ENCODE measurements at regions not wholly inside any gene's neighbourhood (a gene's known extent, or its start where the extent isn't known, plus 50 kb on each side); places are given as distances from the start of the nearest gene placed in this dataset.

DNA sequence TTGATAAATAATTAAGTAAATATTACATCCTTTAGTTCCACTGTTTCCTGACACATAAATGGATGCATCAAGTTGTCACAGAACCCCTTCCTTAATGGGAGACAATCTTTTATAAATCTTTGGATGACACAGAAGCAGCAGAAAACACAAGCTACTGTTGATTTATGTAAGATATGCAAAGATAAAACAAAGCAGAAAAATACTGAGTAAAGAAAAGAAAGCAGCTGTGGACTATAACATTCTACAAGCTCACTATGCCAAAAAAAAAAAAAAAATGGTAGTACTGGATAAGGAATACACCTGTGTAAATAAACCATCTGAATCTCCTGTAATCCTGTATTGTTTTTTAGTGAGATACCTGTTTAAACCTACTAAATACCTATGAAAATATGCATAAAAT lies 92.0 kb upstream of the FAM180A start:
- Histone ChIP-seq H2BK15ac (ENCODE audit: low read length) (no peak overlapping the region), H3K14ac (ENCODE audit: low read length) (no peak overlapping the region), H2BK120ac (ENCODE audit: low read depth, low read length) (no peak overlapping the region), H3K23ac (ENCODE audit: low read depth, low read length, poor library complexity) (no peak overlapping the region), H3K79me1 (ENCODE audit: low read depth, low read length) (no peaks in the 10 kb centered on the region), H3K36me3 (replicated peaks in 1 of 2; ENCODE audit: control insufficient read depth in 2 of 2, insufficient read depth in 2 of 2, low read length in 2 of 2) (no peaks in the 10 kb centered on the region), H3K4me3 (ENCODE audit: low read length in 2 of 2) (no peak overlapping the region), H2AFZ (ENCODE audit: low read length) (no peak overlapping the region), H2AK5ac (ENCODE audit: low read depth, low read length) (no peak overlapping the region), H2BK5ac (ENCODE audit: low read length) (no peak overlapping the region), H3K4ac (ENCODE audit: low read length) (no peak overlapping the region), H3K9ac (ENCODE audit: low read depth, low read length, poor library complexity) (no peak overlapping the region), H3K27me3 (ENCODE audit: control insufficient read depth in 3 of 3, insufficient read depth in 3 of 3, low read depth in 1 of 3, low read length in 3 of 3) (no peaks in the 10 kb centered on the region), H3K9me3 (replicated peaks in 1 of 2; ENCODE audit: control insufficient read depth in 2 of 2, insufficient read depth in 1 of 2, low read depth in 1 of 2, low read length in 2 of 2) (no peaks in the 10 kb centered on the region), H2BK12ac (ENCODE audit: low read length) (no peak overlapping the region), H4K91ac (ENCODE audit: low read depth, low read length, poor library complexity) (no peak overlapping the region), H4K8ac (ENCODE audit: low read depth, low read length) (no peak overlapping the region), H3K18ac (ENCODE audit: low read length) (no peak overlapping the region), H3K4me2 (ENCODE audit: insufficient read depth, low read length, poor library complexity, severe bottlenecking) (no peak overlapping the region), H3K27ac (replicated peaks; ENCODE audit: low read length) (no peak overlapping the region), H3K4me1 (ENCODE audit: control insufficient read depth in 2 of 2, insufficient read depth in 1 of 2, low read depth in 1 of 2, low read length in 2 of 2) (no peaks in the 10 kb centered on the region)
- no peak for DNase-seq (ENCODE audit: low spot score)

GRCh38 chr7:135837675-135838074 lies 89.1 kb upstream of the FAM180A start:
- no CpG with 5 or more reads among the region's 2 CpGs for WGBS, 2 donors (ENCODE audit: extremely low coverage in 2 of 2, insufficient read length in 2 of 2, insufficient replicate concordance in 1 of 2)
- H3K79me1 ChIP-seq (ENCODE audit: low read depth, low read length): no peaks in the 10 kb centered on the region
- no peak overlapping the region for H3K14ac ChIP-seq (ENCODE audit: low read length)
- no peak overlapping the region for H3K4ac ChIP-seq (ENCODE audit: low read length)
- no peak overlapping the region for H4K8ac ChIP-seq (ENCODE audit: low read depth, low read length)
- H3K36me3 ChIP-seq (replicated peaks in 1 of 2; ENCODE audit: control insufficient read depth in 2 of 2, insufficient read depth in 2 of 2, low read length in 2 of 2): no peaks in the 10 kb centered on the region
- H3K4me2 ChIP-seq (ENCODE audit: insufficient read depth, low read length, poor library complexity, severe bottlenecking): no peak overlapping the region
- no peak overlapping the region for H2BK12ac ChIP-seq (ENCODE audit: low read length)
- no peak overlapping the region for H3K27ac ChIP-seq (replicated peaks; ENCODE audit: low read length)
- H2AK5ac ChIP-seq (ENCODE audit: low read depth, low read length): no peak overlapping the region
- no peak overlapping the region for H4K91ac ChIP-seq (ENCODE audit: low read depth, low read length, poor library complexity)
- no peak overlapping the region for H2BK5ac ChIP-seq (ENCODE audit: low read length)
- no peak overlapping the region for H2BK120ac ChIP-seq (ENCODE audit: low read depth, low read length)
- H3K27me3 ChIP-seq (ENCODE audit: control insufficient read depth in 3 of 3, insufficient read depth in 3 of 3, low read depth in 1 of 3, low read length in 3 of 3): no peaks in the 10 kb centered on the region
- H2BK15ac ChIP-seq (ENCODE audit: low read length): no peak overlapping the region
- no peak for DNase-seq (ENCODE audit: low spot score)
- H3K9me3 ChIP-seq (replicated peaks in 1 of 2; ENCODE audit: control insufficient read depth in 2 of 2, insufficient read depth in 1 of 2, low read depth in 1 of 2, low read length in 2 of 2): no peaks in the 10 kb centered on the region
- H3K18ac ChIP-seq (ENCODE audit: low read length): no peak overlapping the region
- no peak overlapping the region for H3K23ac ChIP-seq (ENCODE audit: low read depth, low read length, poor library complexity)
- H2AFZ ChIP-seq (ENCODE audit: low read length): no peak overlapping the region
- H3K9ac ChIP-seq (ENCODE audit: low read depth, low read length, poor library complexity): no peak overlapping the region
- no peak overlapping the region for H3K4me3 ChIP-seq (ENCODE audit: low read length in 2 of 2)
- H3K4me1 ChIP-seq (ENCODE audit: control insufficient read depth in 2 of 2, insufficient read depth in 1 of 2, low read depth in 1 of 2, low read length in 2 of 2): peaks cover 3 to 4% of the 10 kb centered on the region in 2 donors

DNA sequence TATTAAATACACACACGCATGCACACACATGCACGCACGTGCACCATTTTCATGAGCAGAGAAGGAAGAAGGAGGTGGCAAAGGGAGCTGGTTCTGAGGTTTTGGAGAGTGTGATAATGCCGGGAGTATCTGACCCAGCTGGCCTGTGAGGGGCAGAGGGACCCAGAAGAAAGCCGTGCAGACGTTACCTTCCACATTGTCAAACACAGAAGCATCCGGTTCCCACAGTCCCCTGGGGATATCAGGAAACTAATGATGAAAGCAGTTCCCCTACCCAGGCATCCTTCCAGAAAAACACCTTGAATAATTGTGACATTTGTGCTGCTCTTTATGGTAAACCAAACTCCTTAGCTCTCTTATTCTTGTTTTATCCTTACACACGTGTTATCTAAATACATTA lies 85.7 kb upstream of the FAM180A start:
- Histone ChIP-seq H3K14ac (ENCODE audit: low read length) (no peak overlapping the region), H3K27me3 (ENCODE audit: control insufficient read depth in 3 of 3, insufficient read depth in 3 of 3, low read depth in 1 of 3, low read length in 3 of 3) (no peaks in the 10 kb centered on the region), H2BK5ac (ENCODE audit: low read length) (no peak overlapping the region), H3K4me3 (ENCODE audit: low read length in 2 of 2) (no peak overlapping the region), H3K27ac (replicated peaks; ENCODE audit: low read length) (no peak overlapping the region), H3K4ac (ENCODE audit: low read length) (no peak overlapping the region), H2BK12ac (ENCODE audit: low read length) (no peak overlapping the region), H3K36me3 (replicated peaks in 1 of 2; ENCODE audit: control insufficient read depth in 2 of 2, insufficient read depth in 2 of 2, low read length in 2 of 2) (no peaks in the 10 kb centered on the region), H2BK15ac (ENCODE audit: low read length) (no peak overlapping the region), H3K23ac (ENCODE audit: low read depth, low read length, poor library complexity) (no peak overlapping the region), H3K4me2 (ENCODE audit: insufficient read depth, low read length, poor library complexity, severe bottlenecking) (no peak overlapping the region), H4K91ac (ENCODE audit: low read depth, low read length, poor library complexity) (no peak overlapping the region), H3K9me3 (replicated peaks in 1 of 2; ENCODE audit: control insufficient read depth in 2 of 2, insufficient read depth in 1 of 2, low read depth in 1 of 2, low read length in 2 of 2) (no peaks in the 10 kb centered on the region), H3K9ac (ENCODE audit: low read depth, low read length, poor library complexity) (no peak overlapping the region), H4K8ac (ENCODE audit: low read depth, low read length) (no peak overlapping the region), H2BK120ac (ENCODE audit: low read depth, low read length) (no peak overlapping the region), H2AK5ac (ENCODE audit: low read depth, low read length) (no peak overlapping the region), H3K18ac (ENCODE audit: low read length) (no peak overlapping the region), H2AFZ (ENCODE audit: low read length) (peak overlapping the region; percentile 77), H3K4me1 (ENCODE audit: control insufficient read depth in 2 of 2, insufficient read depth in 1 of 2, low read depth in 1 of 2, low read length in 2 of 2) (peaks cover 3 to 4% of the 10 kb centered on the region in 2 donors), H3K79me1 (ENCODE audit: low read depth, low read length) (no peaks in the 10 kb centered on the region)
- DNase-seq (ENCODE audit: low spot score): no peak
- WGBS, 2 donors (ENCODE audit: extremely low coverage in 2 of 2, insufficient read length in 2 of 2, insufficient replicate concordance in 1 of 2): no CpG with 5 or more reads among the region's 8 CpGs

- Histone ChIP-seq H2BK15ac (ENCODE audit: low read length) (no peak overlapping the region), H3K4ac (ENCODE audit: low read length) (no peak overlapping the region), H2BK12ac (ENCODE audit: low read length) (no peak overlapping the region), H3K4me3 (ENCODE audit: low read length in 2 of 2) (no peak overlapping the region), H3K18ac (ENCODE audit: low read length) (no peak overlapping the region), H2AK5ac (ENCODE audit: low read depth, low read length) (no peak overlapping the region), H3K79me1 (ENCODE audit: low read depth, low read length) (no peaks in the 10 kb centered on the region), H4K91ac (ENCODE audit: low read depth, low read length, poor library complexity) (no peak overlapping the region), H3K14ac (ENCODE audit: low read length) (no peak overlapping the region), H2BK5ac (ENCODE audit: low read length) (no peak overlapping the region), H3K27ac (replicated peaks; ENCODE audit: low read length) (no peak overlapping the region), H3K4me2 (ENCODE audit: insufficient read depth, low read length, poor library complexity, severe bottlenecking) (no peak overlapping the region), H3K23ac (ENCODE audit: low read depth, low read length, poor library complexity) (no peak overlapping the region), H3K4me1 (ENCODE audit: control insufficient read depth in 2 of 2, insufficient read depth in 1 of 2, low read depth in 1 of 2, low read length in 2 of 2) (peaks cover 3 to 4% of the 10 kb centered on the region in 2 donors), H2BK120ac (ENCODE audit: low read depth, low read length) (no peak overlapping the region), H4K8ac (ENCODE audit: low read depth, low read length) (no peak overlapping the region), H3K9me3 (replicated peaks in 1 of 2; ENCODE audit: control insufficient read depth in 2 of 2, insufficient read depth in 1 of 2, low read depth in 1 of 2, low read length in 2 of 2) (no peaks in the 10 kb centered on the region), H2AFZ (ENCODE audit: low read length) (peak overlapping the region; percentile 77), H3K9ac (ENCODE audit: low read depth, low read length, poor library complexity) (no peak overlapping the region), H3K27me3 (ENCODE audit: control insufficient read depth in 3 of 3, insufficient read depth in 3 of 3, low read depth in 1 of 3, low read length in 3 of 3) (no peaks in the 10 kb centered on the region), H3K36me3 (replicated peaks in 1 of 2; ENCODE audit: control insufficient read depth in 2 of 2, insufficient read depth in 2 of 2, low read length in 2 of 2) (no peaks in the 10 kb centered on the region)
- DNase-seq (ENCODE audit: low spot score): no peak
- no CpG with 5 or more reads among the region's 4 CpGs for WGBS, 2 donors (ENCODE audit: extremely low coverage in 2 of 2, insufficient read length in 2 of 2, insufficient replicate concordance in 1 of 2)
These were observed 85.0 kb upstream of the FAM180A start for GRCh38 chr7:135833642-135834041.

All from neuronal stem cell (in vitro differentiated cells).